CD14-positive monocyte (primary cell): ENCODE measurements at regions not wholly inside any gene's neighbourhood (a gene's known extent, or its start where the extent isn't known, plus 50 kb on each side); places are given as distances from the start of the nearest gene placed in this dataset.
A peak's percentile ranks its signal among the peaks of the same experiment; 100 is the strongest.

ENCODE experiments used
- DNase-seq, 3 donors: peaks; one replicate each; pipeline ENCODE4 v3.0.0-alpha.2; 2011 to 2022
- H2AFZ ChIP-seq: 2 replicates; pipeline ENCODE4 v1.6.0; 2012; ENCODE audit warnings: mild to moderate bottlenecking, low read depth, low read length, inconsistent platforms; ENCODE audit not compliant: insufficient read depth, poor library complexity, severe bottlenecking
- H3K27ac ChIP-seq, 2 donors: 1 replicate in 1 of 2; 2 replicates in 1 of 2; pipeline ENCODE4 v1.5.1; 2012 to 2013; ENCODE audit warnings: low read length in 2 of 2, control low read depth in 1 of 2, inconsistent platforms in 1 of 2, low read depth in 1 of 2, mild to moderate bottlenecking in 1 of 2
- H3K27me3 ChIP-seq, 2 donors: one replicate each; pipeline versions ENCODE4 v1.6.0 to v1.6.1; 2011 to 2013; ENCODE audit warnings: low read length in 2 of 2; ENCODE audit not compliant: control insufficient read depth in 2 of 2, insufficient read depth in 2 of 2
- H3K36me3 ChIP-seq, 2 donors: replicated peaks in 1 of 2; 1 replicate in 1 of 2; 2 replicates in 1 of 2; pipeline versions ENCODE4 v1.5.1 to v1.6.1; 2012 to 2013; ENCODE audit warnings: low read length in 2 of 2, control low read depth in 1 of 2, inconsistent platforms in 1 of 2, mild to moderate bottlenecking in 1 of 2; ENCODE audit not compliant: insufficient read depth in 2 of 2, control insufficient read depth in 1 of 2
- H3K4me1 ChIP-seq, 2 donors: 1 replicate in 1 of 2; 2 replicates in 1 of 2; pipeline versions ENCODE4 v1.5.1 to v1.6.1; 2012 to 2013; ENCODE audit warnings: low read length in 2 of 2, control low read depth in 1 of 2, inconsistent platforms in 1 of 2, mild to moderate bottlenecking in 1 of 2, moderate library complexity in 1 of 2; ENCODE audit not compliant: insufficient read depth in 2 of 2, control insufficient read depth in 1 of 2
- H3K4me2 ChIP-seq: replicated peaks from 2 replicates; pipeline ENCODE3; 2012; ENCODE audit warnings: low read length, moderate library complexity, mild to moderate bottlenecking; ENCODE audit not compliant: poor library complexity, severe bottlenecking; ENCODE audit errors: extremely low read depth
- H3K4me3 ChIP-seq, 3 experiments: fragments of 200-600 bp in 1 of 3; sonication (generic) in 1 of 3; replicated peaks in 1 of 3; 1 replicate in 2 of 3; 2 replicates in 1 of 3; pipeline ENCODE4 v1.5.1; 2011 to 2013; ENCODE audit warnings: low read length in 3 of 3, mild to moderate bottlenecking in 3 of 3, control low read depth in 2 of 3, low read depth in 2 of 3, inconsistent platforms in 1 of 3, moderate library complexity in 1 of 3
- H3K79me2 ChIP-seq: 2 replicates; pipeline ENCODE4 v1.6.0; 2012; ENCODE audit warnings: mild to moderate bottlenecking, control low read depth, inconsistent platforms, low read length, moderate library complexity; ENCODE audit not compliant: insufficient read depth
- H3K9ac ChIP-seq: 2 replicates; pipeline ENCODE4 v1.6.0; 2017; ENCODE audit warnings: low read length, mild to moderate bottlenecking; ENCODE audit not compliant: insufficient read depth, poor library complexity, severe bottlenecking
- H3K9me3 ChIP-seq, 2 donors: replicated peaks in 1 of 2; 1 replicate in 1 of 2; 2 replicates in 1 of 2; pipeline versions ENCODE4 v1.5.1 to v1.6.1; 2012 to 2013; ENCODE audit warnings: low read length in 2 of 2, control low read depth in 1 of 2; ENCODE audit not compliant: control insufficient read depth in 1 of 2, insufficient read depth in 1 of 2
- H4K20me1 ChIP-seq: 2 replicates; pipeline ENCODE4 v1.6.0; 2012; ENCODE audit warnings: mild to moderate bottlenecking, low read length, control low read depth, moderate library complexity; ENCODE audit not compliant: insufficient read depth
- H3K27ac Mint-ChIP-seq, 7 donors: one replicate each; pipeline ENCODE4 v1.8.0; 2020; ENCODE audit warnings: mild to moderate bottlenecking in 7 of 7, mixed read lengths in 7 of 7, moderate library complexity in 6 of 7, inconsistent platforms in 2 of 7
- H3K27me3 Mint-ChIP-seq, 3 donors: one replicate each; pipeline ENCODE4 v1.8.0; 2021 to 2022; ENCODE audit warnings: low read depth in 3 of 3, mild to moderate bottlenecking in 3 of 3, mixed read lengths in 3 of 3, moderate library complexity in 3 of 3, inconsistent platforms in 1 of 3
- H3K36me3 Mint-ChIP-seq, 2 donors: one replicate each; pipeline ENCODE4 v1.8.0; 2020; ENCODE audit warnings: mixed read lengths in 2 of 2, inconsistent platforms in 1 of 2, mild to moderate bottlenecking in 1 of 2
- H3K4me1 Mint-ChIP-seq: one replicate; pipeline ENCODE4 v1.8.0; 2020; ENCODE audit warnings: mild to moderate bottlenecking, mixed read lengths
- H3K4me3 Mint-ChIP-seq, 2 donors: one replicate each; pipeline ENCODE4 v1.8.0; 2020; ENCODE audit warnings: mild to moderate bottlenecking in 2 of 2, mixed read lengths in 2 of 2, moderate library complexity in 1 of 2
- H3K9me3 Mint-ChIP-seq, 7 donors: one replicate each; pipeline ENCODE4 v1.8.0; 2020 to 2022; ENCODE audit warnings: mixed read lengths in 7 of 7, mild to moderate bottlenecking in 6 of 7, moderate library complexity in 6 of 7, inconsistent platforms in 2 of 7
- WGBS: methylation state at CpG from one replicate; pipeline ENCODE4 v1.1.5; 2013; ENCODE audit warnings: missing lambda C conversion rate; ENCODE audit not compliant: insufficient coverage; 5-methylcytosine and 5-hydroxymethylcytosine counted together
- intact Hi-C, 2 donors: fragments of 100-400 bp; cut with micrococcal nuclease; formaldehyde crosslinking; loops; one replicate each; pipeline versions ENCODE4 v1.15.0 to v1.15.1; 2023
- TF ChIP-seq, protein P1 (sequence below): fragments of 200-600 bp; IDR thresholded peaks from one replicate; pipeline ENCODE4 v1.8.0; 2022; ENCODE audit warnings: antibody characterized with exemption, mild to moderate bottlenecking

DNA sequence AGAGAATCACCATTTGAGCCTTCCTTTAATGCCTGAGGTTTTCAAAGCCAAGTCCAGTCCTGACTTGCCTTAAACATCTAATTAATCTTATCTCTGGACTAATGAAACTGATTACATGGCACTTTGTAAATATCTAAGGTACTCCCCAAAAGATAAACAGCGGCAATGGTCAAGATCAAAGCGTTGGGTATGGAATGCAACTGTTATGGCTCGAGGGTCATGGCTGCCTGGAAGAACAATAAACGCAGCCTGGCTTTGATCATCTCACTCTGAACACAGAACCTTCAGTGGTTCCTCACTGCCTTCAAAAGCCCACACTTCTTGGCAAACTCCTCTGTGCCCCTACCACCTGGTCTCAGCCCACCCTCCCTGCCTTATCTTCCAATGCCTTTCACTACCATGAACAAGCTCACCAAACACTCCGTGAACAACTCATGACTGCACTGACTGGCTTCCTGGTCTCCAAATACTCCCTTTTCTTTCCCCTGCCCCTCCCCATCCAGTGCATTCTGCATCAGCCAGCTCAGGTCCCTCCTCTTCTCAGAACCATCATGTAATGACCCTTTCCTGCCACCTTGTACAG lies 150.2 kb upstream of the NFE2L3 start:
- Histone ChIP-seq H3K4me3 (no peak overlapping the region), H4K20me1 (no peaks in the 10 kb centered on the region), H2AFZ (no peak overlapping the region), H3K4me2 (no peak overlapping the region), H3K79me2 (no peaks in the 10 kb centered on the region), H3K9ac (no peak overlapping the region), H3K4me1 (no peaks in the 10 kb centered on the region), H3K36me3 (no peaks in the 10 kb centered on the region), H3K27ac (no peak overlapping the region), H3K9me3 (no peaks in the 10 kb centered on the region), H3K27me3 (peaks cover 7 to 8% of the 10 kb centered on the region in 2 donors)
- no peaks in the 10 kb centered on the region for H3K4me1 Mint-ChIP-seq
- H3K27me3 Mint-ChIP-seq = peaks cover 14 to 27% (median 19%) of the 10 kb centered on the region in 3 donors
- H3K27ac Mint-ChIP-seq = no peak overlapping the region
- H3K4me3 Mint-ChIP-seq = no peak overlapping the region
- H3K9me3 Mint-ChIP-seq = peaks cover 0 to 6% (median 0%) of the 10 kb centered on the region in 7 donors
- whole genome bisulfite sequencing = 98% methylated on average over 5 of the region's 5 CpGs
- intact Hi-C loops = no loop called here
- DNase-seq = no peak
- TF ChIP-seq, protein P1, sequence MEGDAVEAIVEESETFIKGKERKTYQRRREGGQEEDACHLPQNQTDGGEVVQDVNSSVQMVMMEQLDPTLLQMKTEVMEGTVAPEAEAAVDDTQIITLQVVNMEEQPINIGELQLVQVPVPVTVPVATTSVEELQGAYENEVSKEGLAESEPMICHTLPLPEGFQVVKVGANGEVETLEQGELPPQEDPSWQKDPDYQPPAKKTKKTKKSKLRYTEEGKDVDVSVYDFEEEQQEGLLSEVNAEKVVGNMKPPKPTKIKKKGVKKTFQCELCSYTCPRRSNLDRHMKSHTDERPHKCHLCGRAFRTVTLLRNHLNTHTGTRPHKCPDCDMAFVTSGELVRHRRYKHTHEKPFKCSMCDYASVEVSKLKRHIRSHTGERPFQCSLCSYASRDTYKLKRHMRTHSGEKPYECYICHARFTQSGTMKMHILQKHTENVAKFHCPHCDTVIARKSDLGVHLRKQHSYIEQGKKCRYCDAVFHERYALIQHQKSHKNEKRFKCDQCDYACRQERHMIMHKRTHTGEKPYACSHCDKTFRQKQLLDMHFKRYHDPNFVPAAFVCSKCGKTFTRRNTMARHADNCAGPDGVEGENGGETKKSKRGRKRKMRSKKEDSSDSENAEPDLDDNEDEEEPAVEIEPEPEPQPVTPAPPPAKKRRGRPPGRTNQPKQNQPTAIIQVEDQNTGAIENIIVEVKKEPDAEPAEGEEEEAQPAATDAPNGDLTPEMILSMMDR = no peak
- no peaks in the 10 kb centered on the region for H3K36me3 Mint-ChIP-seq

DNA sequence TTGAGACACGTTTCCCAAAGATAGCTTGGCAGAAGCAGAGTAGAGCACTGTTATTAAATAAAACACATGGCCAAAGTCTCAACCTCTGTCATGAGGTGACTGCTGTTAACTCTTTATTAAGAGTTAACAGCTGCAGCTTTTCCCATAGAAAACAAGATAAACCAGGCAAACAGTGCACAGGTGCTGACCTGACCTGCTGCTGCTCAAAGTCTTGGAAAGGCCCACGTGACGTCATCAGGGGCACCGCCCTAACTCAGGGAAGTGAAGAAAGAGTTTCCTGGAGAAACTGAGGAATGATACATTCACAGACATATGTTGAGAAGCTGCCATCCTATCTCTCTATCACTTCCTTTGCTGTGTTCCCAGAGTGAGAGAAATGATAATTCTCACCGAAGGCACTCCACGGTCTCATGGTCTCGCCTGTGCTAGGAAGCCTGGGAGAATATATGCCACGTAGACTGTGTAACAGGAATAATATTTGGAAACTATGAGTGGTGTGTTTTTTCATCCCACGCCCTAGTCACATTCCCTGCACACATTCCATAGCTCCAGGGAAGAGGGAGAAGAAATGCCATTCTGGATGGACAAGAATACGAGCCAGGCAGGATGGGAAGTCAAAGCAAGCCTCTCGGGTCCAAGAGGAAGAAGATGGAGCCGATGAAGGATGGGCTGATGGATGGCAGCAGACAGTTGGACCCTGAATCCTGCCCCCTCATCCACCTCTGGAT lies 146.2 kb upstream of the NFE2L3 start:
- Histone ChIP-seq H3K9ac (no peak overlapping the region), H4K20me1 (no peaks in the 10 kb centered on the region), H3K27me3 (peaks cover 10 to 16% of the 10 kb centered on the region in 2 donors), H3K79me2 (no peaks in the 10 kb centered on the region), H3K4me3 (no peak overlapping the region), H3K36me3 (no peaks in the 10 kb centered on the region), H3K9me3 (no peaks in the 10 kb centered on the region), H3K27ac (no peak overlapping the region), H2AFZ (no peak overlapping the region), H3K4me2 (no peak overlapping the region), H3K4me1 (no peaks in the 10 kb centered on the region)
- DNase-seq = no peak
- intact Hi-C loops = no loop called here
- no peaks in the 10 kb centered on the region for H3K36me3 Mint-ChIP-seq
- H3K27me3 Mint-ChIP-seq = peaks cover 22 to 42% (median 30%) of the 10 kb centered on the region in 3 donors
- H3K4me3 Mint-ChIP-seq = peak overlapping the region in 1 of 2 donors; percentile 33
- TF ChIP-seq, protein P1 = no peak
- no CpG with 5 or more reads among the region's 12 CpGs for WGBS
- H3K27ac Mint-ChIP-seq = no peak overlapping the region
- H3K9me3 Mint-ChIP-seq = peaks cover 0 to 6% (median 0%) of the 10 kb centered on the region in 7 donors
- H3K4me1 Mint-ChIP-seq = no peaks in the 10 kb centered on the region
